SKM-1 treated with dmso at 0.1 percent for 144 hours (cell line): ENCODE measurements at regions not wholly inside any gene's neighbourhood (a gene's known extent, or its start where the extent isn't known, plus 50 kb on each side); places are given as distances from the start of the nearest gene placed in this dataset.
"Not testable (repeated sequence)": the region's sequence is repeated elsewhere in the genome, so short reads cannot be mapped to it uniquely, and the experiment has no call there.

Experiments used
- DNase-seq: peaks from one replicate; lab custom pipeline; 2025; ENCODE audit not compliant: unreplicated experiment; lab: John Stamatoyannopoulos, UW

- DNase-seq = not testable (repeated sequence)
Measured at GRCh38 chr10:95137990-95138625, 55.9 kb upstream of the ACSM6 start.

DNA sequence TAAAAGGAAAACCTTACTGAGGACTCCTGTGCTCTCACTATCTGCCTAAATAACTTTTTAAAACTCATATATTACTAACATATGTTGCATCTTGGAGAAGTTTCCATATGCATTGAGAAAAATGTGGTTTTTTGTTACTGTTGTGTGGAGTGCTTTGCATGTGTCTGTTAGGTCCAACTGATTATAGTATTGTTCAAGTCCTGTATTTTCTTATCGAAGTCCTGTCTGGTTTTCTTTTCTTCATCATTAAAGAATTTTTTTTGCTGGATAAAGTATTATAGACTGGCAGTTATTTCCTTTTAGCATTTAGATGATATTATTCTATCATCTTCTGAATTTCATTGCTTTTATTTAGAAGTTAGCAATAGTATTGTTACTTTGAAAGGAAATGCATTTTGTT is 59.5 kb upstream of the ACSM6 start:
- DNase-seq = no peak

DNA sequence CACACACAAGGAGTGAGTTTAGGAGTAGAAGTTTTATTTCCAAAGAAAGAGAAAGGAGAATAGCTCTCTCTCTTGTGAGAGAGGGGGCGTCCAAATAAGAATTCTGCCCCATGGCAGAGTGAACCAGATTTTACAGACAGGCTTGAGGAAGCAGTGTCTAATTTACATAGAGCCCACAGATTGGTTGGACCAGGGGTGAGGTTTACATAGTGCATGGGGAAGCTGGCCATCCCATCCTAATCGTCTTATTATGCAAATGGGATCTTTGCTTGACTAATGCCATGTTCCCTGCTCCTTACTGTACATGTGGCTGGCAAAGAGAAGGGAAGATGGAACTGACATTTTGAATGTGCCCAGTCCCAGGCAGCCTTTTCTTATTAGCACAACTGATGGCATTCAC is 60.0 kb upstream of the ACSM6 start:
- DNase-seq = no peak

DNA sequence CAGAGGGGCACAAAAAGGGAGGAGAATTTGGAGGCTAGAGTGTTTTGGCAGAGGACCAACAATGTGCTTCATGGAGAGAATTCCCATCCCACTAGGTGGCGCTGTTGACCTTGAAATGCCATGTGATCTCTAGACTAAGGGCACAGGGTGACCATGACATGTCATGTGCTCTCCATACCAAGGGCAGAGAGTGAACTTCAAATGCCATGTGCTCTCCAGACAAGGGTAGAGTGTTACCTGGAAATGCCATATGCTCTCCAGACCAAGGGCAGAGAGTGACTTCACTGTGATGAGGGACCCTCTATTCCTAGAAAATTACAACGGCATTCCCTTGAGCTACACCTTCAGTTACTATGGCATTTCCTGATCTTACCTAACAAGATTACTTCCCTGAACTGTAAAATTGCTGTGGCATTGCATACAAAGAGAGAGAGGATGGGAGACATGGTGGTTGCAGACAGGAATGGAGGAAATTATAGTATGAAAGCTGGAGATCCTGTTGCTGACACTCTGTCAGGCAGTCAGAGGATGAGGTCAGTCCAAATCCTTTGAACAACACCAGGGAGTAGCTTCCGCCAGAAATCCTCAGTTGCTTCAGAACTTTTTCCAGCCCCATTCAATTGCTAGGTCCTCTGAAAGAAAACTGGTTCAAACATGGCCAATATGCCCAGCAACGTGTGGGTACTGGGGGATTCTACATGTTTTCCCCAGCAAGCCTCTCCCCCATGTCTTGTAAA is 60.9 kb upstream of the ACSM6 start:
- DNase-seq = peak; percentile 69

GRCh38 chr10:95130429-95130828 is 61.1 kb upstream of the CYP2C8 start:
- not testable (repeated sequence) for DNase-seq

DNA sequence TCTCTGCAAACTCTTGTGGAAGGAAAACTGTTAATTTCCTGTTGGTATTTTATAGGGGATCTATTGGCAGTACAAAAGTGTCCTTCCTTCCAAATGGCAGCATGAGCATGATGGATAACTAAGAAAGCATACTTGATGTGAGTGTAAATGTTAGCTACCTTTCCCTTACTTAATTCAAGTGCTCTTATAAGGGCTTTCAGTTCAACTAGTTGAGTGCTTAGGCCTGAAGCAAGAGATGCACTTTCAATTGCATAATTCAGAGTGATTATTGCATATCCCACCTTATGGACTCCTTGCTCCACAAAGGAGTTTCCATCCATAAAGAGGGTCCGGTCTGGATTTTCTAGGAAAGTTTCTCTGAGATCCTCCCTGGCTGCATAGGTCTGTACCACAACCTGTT is 56.3 kb upstream of the CYP2C8 start:
- DNase-seq = no peak

DNA sequence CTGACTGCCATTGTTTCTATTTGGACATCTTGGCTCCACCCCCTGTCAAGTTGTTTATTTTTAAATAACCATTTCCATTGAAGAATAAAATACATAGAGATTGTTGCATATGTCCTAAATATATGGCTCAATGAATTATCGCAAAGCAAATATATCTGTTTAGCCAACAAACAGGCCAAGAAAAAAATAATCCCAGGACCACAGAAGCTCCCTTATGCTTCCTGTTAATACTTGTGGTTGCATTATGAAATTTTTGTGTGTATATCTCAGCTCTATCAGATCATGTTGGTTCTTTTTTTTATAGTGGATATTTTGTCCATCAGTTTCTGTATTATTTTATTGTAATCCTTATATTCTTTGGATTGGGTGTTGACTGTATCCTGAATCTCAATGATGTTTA is 53.4 kb upstream of the CYP2C8 start:
- no peak for DNase-seq

DNA sequence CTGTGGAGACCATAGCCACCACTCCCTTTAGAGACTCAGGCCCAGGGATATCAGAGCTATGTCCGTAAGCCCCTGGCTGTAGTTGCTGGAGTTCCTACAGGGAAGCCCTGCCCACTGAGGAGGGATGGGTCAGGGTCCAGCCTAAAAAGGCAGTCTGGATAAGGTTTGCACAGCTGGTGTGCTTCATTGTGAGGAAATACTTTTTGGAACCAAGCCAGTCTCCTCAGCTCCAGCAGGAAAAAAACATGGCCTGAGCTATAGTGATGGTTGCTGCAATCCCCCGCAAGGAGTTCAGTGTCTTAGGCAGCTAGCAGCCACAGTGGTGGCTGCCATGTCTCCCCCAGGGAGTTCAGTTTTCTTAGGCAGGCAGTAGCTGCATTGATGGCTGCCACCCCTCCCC is 52.6 kb upstream of the CYP2C8 start:
- no peak for DNase-seq
